ENCODE measurements at regions not wholly inside any gene's neighbourhood (a gene's known extent, or its start where the extent isn't known, plus 50 kb on each side); places are given as distances from the start of the nearest gene placed in this dataset.
A peak's percentile ranks its signal among the peaks of the same experiment; 100 is the strongest.

DNA sequence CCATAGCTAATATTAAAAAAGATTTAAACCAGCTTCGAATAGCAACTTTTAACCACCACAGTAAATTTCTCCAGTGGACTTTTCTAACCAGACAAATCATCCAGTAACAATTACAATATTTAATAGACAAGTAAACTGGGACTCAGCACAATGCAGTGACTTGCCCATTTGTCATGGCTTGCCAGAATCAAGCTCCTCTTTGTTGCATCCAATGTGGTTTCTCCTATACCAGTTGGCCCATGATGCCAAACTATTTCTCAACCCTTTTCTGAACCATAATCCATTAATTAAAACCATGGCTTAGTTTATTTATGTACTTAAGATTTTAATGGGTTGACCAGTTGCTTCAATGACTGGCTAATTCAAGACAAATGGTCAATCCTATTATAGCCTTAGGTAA, 64.4 kb downstream of the DIO2 start:
- DNase-seq (ENCODE audit: low read depth), result no peak

DNA sequence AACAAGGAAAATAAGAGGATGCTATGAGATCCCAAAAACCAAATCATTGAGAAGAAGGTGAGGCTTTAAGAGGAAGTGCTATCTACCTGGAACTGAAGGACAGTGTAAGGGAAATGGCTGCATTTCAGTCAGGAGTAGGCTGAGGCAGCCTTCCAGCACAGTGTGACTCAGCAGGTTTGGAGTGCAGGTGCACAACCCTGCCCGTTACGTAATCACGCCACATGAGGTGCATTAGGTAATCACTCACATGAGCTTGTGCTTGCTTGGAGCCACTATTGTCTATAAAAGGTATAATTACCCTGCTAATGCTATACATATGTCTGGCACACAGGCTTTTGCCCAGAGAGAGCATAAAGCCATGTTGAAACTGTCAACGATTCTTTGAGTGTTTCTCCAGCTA, 74.9 kb downstream of the DIO2 start:
- peak; percentile 4 for DNase-seq (ENCODE audit: low read depth)

DNA sequence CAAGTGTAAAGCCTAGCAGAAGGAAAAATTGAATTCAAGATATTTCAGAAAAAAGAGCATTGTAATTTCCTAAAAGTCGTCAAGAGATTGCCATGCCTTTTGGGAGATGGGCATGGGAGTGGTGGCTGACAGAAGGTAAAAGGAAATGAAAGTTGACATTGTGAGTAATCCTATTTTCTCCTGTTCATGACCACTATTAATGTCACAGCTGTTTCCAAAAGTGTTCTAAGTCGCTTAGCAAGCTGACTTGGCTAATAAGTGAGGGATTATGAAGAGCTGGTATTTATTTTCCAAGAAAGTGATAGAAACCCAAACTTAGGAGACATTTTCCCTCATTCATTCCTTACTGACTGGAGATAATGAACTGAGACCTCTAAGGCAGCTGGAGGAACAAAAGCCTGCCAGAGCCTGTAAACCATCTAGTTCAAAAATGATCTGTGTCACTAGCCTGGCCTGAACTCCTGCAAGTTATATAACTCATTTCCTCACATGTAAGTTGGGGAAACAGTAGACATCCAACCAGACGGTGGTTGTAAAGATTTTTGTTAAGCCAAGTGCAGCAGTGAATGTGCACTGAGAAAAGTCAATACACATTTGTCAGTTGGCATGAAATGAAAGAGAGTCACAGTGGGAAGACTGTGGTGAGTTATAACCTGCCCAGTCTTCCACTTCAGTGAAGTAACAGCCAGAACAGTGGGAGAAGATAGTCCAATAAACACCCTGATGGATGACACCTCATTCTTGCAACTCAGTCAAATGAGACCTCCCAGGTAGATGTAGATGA, 75.8 kb downstream of the DIO2 start:
- DNase-seq (ENCODE audit: low read depth), result no peak

DNA sequence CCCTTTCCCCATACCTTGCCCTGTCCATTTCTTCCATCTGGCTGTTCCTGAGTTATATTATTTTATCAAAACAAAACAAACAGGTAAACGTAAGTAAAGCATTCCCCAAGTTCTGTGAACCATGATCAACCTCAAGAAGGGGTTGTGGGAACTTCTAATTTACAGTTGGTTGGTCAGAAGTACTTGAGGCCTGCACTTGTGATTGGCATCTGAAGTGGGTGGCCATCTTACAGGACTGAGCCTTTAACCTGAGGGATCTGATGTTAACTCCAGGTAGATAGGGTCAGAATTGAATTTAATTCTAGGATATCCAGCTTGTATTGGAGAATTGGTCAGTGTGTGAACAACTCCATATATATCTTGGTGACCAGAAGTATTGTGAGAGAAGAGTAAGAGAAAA, 77.0 kb downstream of the DIO2 start:
- no peak for DNase-seq (ENCODE audit: low read depth)

DNA sequence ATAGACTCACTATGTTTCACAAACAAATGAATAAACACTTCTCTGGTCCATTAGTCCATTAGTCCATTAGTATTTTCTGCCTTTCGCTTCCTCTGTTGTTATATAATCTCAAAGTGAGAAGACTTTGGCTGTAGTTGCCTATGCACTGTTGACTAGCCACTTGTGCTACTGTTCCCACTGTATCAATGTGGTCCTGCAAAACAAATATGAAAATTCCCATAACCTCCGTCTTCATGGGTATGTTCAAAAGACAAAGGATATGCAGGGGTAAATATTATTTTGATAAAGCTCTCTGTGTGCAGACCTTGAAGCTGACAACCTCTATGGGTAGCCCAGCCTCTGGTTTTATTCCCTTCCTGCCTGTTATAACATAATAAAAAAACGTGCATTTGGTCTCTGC, 77.8 kb downstream of the DIO2 start:
- no peak for DNase-seq (ENCODE audit: low read depth)

DNA sequence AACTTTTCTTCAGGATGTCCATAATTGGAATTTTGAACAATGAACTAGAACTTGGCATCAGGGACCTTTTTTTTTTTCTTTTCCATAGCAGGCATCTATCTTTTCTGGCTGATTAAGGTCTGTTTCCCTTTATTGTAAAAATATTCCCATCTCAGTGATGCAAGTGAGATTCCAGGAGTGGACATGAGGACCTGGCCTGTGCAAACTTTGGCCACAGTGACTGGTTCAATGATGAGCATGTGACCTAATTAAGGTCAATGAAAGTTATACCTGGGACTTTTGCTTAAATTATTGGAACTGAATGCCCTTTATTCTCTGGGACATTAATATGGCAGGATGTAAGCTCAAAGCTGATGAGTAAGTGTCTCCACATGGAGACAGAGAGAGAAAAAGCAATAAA, 83.8 kb downstream of the DIO2 start:
- no peak for DNase-seq (ENCODE audit: low read depth)

DNA sequence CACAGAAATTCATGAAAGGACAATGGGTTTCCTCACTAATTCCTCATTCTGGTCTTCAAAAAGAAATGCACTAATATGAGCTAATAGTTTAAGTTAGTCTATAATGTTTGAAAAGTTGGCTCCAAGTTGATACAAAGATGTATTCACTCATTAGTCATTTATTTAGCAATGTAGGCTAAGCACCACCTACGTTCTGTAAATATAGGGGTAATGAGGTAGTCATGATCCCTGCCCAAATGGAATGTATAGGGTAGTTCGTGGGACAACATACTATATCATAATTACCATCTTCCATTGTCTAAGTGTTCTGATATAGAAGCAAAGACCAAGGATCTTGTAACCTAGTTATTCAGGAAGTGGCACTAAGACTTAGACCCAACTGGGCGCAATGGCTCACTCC, 86.5 kb downstream of the DIO2 start:
- no peak for DNase-seq (ENCODE audit: low read depth)

DNA sequence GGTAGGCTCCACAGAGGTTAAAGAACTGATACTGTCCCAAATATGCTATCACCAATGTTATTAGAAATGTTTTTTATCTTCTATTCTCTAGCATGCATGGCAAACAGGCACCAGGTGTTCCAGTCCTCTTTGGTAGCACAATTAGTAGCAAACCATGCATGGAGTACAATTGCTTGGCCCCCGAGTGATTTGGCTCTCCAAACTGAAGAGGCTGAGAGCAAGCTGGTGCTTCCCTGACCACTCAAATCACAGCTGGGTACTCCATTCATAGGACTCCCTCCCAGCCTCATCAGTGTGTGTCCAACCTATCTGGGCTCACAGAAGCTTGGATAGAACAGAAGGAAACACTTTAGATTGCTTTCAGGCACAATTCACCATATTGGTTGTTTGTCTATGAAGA, 93.4 kb downstream of the DIO2 start:
- no peak for DNase-seq (ENCODE audit: low read depth)

DNA sequence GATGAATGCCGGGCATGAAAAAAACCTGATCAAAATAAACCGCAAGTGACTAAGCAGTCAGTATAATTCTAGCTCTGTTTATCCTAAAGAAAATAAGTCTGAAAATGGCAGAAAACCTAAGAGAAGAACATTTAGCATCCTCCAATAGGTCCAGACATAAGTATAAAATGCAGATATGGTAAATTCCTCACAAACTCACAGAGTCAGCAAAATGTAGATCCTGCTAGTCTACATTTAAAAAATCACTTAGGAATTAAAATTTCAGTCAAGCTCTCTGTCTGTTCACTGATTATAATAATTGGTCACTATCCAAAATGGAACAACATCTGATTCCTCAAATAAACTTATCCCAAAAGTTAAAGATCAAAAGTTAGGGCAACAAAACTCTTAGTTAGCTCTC, 95.1 kb downstream of the DIO2 start:
- DNase-seq (ENCODE audit: low read depth), result no peak

DNA sequence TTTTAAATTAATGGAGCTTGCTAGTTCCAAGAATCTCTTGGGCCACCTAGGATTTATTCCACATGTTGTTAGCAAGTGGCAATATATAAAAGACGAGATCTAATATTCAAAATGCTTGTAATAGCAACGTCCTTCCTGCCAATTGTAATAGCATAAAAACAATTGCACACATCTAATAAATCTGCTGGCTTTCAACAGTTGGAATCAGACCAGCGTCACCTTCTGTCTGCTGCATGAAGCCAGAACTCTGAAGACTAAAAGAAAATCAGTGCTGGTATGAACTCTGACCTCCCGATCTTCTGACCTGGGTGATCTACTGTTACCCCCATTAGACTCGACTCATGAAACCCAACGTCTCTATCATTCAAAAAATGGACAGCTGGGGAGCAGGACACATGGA, 100.6 kb downstream of the DIO2 start:
- DNase-seq (ENCODE audit: low read depth), result no peak

DNA sequence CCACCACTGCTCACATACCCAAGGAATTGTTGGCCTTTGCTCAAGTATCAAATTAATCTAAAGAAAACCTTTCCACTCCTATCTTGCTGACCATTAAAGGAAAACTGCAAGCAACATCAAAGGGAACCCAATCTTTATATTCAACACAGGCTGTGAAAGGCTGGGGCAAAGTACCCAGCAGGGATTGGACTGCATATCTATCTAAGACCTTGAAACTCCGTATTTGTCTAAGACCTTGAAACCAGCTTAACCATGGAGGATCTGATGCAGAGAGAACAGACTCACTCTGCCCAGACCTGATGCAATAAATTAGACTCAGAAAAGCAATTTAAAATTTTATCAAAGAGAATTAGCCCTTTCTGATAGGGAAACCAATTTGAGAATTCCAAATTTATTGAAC, 102.2 kb downstream of the DIO2 start:
- no peak for DNase-seq (ENCODE audit: low read depth)

DNA sequence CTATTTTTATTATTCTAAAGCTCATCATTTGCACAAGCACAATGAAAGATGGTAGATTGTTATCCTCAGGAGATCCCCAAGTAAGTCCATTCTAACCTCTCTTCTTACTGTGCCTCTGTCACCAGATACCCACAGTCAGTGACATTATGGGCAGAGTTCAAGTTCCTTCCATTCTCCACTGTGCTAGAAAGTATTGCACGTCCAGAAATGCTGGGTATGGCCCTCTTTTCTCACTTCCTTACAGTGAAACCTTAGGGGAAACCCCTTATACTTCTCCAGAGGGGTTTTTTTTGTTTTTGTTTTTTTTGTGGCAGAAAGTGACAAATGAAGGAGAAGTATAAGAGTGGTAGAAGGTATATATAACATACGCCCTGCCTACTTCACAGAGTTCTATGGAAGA, 102.9 kb downstream of the DIO2 start:
- DNase-seq (ENCODE audit: low read depth), result no peak

DNA sequence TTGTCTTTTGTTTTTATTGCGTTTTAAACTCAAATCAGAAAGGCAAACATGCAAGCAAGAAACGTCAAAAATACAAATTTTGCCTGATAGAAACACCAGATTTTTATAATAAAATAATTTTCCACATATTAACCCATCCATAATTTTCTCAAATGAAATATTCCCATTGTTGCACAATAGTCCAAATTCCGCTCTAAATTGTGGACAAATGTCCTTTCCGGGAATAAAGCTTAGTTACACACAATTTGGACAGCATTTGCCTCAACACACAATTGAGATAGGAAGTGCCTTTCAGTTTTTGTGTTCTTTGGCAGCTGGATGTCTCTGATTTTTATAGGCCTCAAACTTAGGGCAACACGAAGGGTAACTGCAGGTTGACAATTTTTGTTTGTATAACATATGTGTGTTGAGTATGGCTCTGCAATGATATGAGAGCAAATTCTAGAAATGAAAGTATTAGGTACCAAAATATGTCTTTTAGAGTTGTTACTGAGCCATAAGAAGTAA, 105.8 kb downstream of the DIO2 start:
- no peak for DNase-seq (ENCODE audit: low read depth)

DNA sequence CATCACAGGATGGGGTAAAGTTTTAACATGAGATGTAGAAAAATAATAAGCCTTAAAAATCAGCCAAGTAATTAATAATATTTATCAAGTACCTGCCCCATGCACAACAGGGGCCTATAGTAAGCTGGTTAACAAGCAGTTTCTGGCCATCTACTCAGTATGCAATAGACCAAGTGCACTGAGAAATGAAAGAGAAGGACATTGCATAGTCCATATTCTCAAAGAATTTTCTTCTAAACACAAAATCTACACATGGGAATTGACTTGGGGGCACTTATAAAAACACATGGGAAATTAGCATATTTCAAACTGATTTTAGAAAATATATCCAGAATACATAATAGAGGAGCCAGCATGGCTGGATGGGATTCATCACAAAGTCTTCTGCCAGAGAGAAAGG, 109.5 kb downstream of the DIO2 start:
- DNase-seq (ENCODE audit: low read depth), result no peak

DNA sequence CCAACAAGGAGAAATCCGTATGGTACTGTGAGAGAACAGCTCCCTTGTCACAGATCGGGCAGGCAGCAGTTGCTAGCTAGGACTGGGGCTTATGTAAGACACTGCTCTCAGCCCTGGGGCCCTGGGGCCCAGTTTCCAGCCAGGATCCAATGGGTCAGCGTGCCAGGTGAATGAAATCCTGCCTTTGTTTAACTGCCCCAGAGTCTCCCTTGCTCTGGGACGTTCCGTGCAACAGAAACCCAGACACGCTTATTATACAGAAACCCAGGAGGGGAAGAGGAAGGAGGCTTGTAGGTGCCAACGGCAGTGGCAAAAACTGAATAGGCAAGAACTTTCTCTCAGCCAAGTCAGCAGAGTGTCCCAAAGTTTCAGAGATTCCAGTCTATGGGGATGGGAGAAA, 110.6 kb downstream of the DIO2 start:
- DNase-seq (ENCODE audit: low read depth), result no peak

DNA sequence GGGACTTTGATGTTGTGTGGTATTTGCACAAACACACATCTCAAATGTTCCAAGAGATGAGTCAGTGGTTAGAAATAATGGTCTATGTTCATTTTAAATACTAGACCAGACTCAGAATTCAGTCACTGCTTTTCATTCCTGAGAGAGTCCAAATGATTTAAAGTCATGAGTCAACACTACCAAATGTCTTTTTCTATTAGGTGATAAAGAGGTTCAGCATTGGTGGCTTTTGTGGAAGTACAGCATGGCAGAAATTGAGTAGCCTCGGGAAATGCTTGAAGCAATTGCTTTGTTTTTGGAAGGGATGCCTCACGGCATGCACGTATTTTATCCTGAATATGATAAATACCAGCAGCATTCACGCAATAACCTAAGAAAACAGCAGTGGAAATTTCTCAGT, 115.7 kb downstream of the DIO2 start:
- DNase-seq (ENCODE audit: low read depth), result peak; percentile 9

DNA sequence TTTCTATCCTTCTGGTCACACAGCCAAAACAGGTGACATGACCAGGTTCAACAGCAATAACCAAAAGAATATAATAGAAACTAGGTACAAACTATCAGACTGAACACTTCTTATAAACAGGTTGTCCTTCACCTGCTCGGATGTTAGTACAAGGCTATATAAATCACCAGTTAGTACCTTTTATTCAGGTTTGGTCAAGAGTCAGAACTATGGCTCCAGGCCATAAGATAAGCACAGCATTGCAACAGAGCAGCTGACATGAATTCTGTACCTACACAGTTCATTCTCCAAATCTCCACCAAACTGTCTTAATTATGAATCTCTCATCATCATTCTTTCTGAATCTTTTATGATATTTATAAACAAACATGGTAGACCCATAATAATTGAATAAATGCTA, 123.9 kb downstream of the DIO2 start:
- DNase-seq (ENCODE audit: low read depth), result no peak

DNA sequence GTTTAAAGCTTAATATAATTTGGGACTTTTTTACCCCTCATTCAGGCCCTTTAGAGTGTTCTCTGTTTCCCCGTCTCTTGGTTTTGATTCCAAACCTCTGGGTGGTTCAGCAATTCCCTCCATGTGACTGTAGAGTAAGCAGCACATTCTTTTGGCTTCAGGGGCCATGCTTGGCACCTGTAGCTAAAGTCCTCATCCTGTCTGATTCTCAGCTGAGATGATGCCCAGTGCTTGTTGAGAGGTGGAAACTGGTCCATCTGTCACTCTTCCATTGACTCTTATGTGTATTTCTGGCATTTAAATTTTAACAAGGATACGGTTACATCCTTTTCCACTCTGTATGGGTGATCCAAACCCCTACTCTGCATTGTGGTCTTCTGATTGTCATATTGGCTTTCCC, 127.1 kb downstream of the DIO2 start:
- DNase-seq (ENCODE audit: low read depth), result no peak

DNA sequence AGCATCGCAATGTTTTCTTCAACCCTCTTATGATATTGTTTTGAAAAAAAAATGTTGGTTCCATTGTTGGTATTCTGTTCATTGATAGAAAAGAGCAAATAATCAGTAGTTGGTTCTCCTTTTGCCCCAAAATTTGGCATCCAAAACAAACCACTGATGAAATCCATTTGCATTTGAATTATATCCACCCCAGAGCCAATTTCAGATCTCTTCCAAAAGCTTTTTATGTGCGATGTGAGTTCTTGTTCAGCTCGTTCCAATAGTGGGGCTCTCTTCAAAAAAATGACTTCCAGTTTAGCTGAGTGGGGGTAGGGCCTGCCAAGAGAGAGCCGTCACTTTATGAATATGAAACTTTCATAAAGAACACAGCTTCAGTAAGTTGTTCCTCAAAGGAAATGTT, 130.7 kb downstream of the DIO2 start:
- DNase-seq (ENCODE audit: low read depth), result no peak

DNA sequence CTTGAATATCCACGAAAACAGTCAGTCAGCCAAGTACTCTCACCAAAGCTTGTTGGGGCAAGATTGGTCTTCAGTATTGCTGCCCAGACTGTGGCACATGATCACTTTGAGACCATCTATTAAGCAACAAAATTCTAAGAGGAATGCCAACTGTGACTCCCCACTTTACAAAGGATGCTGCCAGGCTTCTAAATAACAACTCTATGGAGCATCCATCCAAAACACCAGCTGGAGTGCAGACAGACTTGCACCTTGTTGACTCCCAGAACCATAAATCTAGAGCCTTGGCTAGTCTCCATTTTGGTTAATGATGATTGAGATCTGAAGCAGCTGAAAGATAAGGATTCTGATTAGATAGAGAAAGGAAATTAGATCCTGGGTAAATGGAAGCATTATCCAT, 132.8 kb downstream of the DIO2 start:
- DNase-seq (ENCODE audit: low read depth), result no peak

DNA sequence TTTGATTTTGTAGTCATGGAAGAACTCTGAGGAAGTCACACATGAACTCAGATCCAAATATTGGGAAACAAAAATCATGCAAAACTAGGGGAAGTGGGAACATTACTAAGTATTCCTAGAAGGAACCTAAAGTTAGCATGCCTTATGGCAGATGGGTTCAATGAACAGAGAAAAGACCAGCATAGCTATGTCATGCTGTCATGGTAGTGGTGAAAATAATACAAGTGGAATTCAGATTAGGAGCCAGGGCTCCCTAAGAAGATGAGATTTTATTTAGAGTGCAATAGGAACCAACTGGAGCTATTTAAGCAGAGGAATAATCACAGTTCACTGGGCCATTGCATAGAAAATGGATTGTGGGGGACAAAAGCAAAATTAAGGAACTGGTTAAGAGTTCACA, 134.0 kb downstream of the DIO2 start:
- DNase-seq (ENCODE audit: low read depth), result no peak

DNA sequence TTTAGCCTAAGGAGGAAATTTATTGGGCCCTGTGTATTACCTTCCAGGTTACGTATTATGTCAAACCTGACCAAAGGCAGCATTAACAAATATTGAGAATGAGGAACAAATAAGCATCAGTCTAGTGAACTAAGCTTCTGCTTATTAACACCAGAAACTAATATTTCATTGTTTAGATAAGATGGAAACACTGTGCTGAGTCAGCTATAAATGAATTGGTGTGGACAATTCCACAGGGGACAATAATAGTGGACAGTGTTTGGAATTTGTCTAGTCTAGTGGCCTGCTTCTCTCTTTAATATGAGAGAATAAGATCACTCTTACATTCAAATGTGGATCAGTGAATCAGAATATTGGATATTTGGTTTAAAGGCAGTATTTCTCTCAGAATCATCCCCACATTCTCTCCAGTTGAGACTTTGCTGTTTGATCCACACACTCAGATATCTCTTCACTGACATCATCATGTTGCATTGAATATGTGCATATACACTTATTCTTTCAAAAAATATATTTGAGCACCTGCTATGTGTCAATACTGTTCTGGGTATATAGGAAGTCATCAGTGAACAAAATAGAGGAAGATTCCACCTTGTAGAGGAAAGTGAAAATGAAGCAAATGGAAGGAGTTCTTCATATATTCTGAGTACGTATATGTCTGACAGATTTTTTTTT, 136.3 kb downstream of the DIO2 start:
- no peak for DNase-seq (ENCODE audit: low read depth)

DNA sequence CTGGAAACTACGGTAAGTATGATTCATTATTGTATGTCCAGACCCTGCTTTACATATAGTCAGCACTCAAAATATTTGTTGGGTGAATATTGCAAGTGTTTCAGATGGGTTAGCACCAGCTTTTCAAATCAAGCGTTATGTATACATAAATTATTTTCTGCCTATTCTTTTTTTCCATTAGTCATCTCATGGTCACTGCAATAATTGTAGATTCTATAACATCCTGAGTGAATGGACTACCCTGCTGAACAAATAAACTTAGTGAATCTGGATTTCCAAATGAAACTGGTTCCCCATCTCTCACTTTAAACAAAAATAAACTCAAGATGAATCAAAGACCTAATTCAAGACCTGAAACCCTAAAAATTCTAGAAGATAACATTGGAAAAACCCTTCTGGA, 152.3 kb downstream of the DIO2 start:
- DNase-seq (ENCODE audit: low read depth), result no peak

DNA sequence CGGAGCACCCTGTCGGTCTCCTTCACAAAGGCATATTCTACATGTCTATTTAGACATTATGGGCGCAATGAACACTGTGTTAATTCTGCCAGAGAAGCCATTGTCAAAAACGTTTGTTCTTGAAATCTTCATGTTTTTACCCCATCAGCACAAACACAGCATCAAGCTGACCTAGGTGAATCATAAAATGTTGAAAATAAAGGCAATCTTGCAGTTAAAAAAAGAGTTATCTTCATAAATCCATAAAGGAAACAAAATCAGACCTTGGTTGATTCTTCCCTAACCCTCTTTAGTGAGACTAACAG, 154.9 kb downstream of the DIO2 start:
- DNase-seq (ENCODE audit: low read depth), result no peak
